Transverse colon (tissue), 4 donors: ENCODE measurements at regions not wholly inside any gene's neighbourhood (a gene's known extent, or its start where the extent isn't known, plus 50 kb on each side); places are given as distances from the start of the nearest gene placed in this dataset.

Experiments used
- POLR2AphosphoS5 ChIP-seq, 3 donors: sonication (generic); formaldehyde crosslinking; IDR thresholded peaks; one replicate each; pipeline ENCODE4 v1.6.1; 2016; ENCODE audit warnings: antibody characterized with exemption in 3 of 3
- TF ChIP-seq, protein P1 (sequence below), 5 experiments: fragments of 200-600 bp in 3 of 5; fragments of 450-650 bp in 2 of 5; sonication (generic) in 3 of 5; IDR thresholded peaks; 1 replicate in 2 of 5; 2 replicates in 3 of 5; pipeline ENCODE4 v1.5.1; 2016 to 2017; ENCODE audit warnings: antibody characterized with exemption in 5 of 5, inconsistent platforms in 3 of 5, mild to moderate bottlenecking in 2 of 5, moderate library complexity in 1 of 5

DNA sequence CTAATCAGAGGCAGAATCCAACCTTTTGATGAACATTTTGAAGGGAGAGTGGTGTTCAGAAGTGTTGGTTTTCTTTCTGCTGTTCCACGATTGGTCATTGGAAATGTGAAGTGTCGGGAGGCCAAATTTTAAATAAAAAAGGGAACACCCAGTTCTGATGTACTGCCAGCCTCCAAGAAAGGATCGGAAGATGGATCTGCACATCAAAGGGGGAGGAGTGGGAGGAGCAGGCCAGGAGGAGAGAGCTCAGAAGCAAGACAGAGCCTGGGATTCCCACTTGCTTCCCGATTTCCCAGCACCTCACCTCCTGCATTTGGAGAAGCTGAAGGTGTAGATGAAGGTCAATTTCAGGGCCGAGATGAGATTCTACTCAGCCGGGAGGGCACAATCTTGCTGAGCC lies 55.9 kb upstream of the NAA20 start:
- TF ChIP-seq, protein P1, sequence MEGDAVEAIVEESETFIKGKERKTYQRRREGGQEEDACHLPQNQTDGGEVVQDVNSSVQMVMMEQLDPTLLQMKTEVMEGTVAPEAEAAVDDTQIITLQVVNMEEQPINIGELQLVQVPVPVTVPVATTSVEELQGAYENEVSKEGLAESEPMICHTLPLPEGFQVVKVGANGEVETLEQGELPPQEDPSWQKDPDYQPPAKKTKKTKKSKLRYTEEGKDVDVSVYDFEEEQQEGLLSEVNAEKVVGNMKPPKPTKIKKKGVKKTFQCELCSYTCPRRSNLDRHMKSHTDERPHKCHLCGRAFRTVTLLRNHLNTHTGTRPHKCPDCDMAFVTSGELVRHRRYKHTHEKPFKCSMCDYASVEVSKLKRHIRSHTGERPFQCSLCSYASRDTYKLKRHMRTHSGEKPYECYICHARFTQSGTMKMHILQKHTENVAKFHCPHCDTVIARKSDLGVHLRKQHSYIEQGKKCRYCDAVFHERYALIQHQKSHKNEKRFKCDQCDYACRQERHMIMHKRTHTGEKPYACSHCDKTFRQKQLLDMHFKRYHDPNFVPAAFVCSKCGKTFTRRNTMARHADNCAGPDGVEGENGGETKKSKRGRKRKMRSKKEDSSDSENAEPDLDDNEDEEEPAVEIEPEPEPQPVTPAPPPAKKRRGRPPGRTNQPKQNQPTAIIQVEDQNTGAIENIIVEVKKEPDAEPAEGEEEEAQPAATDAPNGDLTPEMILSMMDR (IDR thresholded peaks at IDR 0.05): no peak
- TF ChIP-seq POLR2AphosphoS5 (IDR thresholded peaks at IDR 0.05): no peak
